Central memory CD4-positive, alpha-beta T cell (primary cell): ENCODE measurements at regions not wholly inside any gene's neighbourhood (a gene's known extent, or its start where the extent isn't known, plus 50 kb on each side); places are given as distances from the start of the nearest gene placed in this dataset.

ENCODE experiments used
- DNase-seq: peaks from one replicate; pipeline ENCODE4 v3.0.0; 2022

DNA sequence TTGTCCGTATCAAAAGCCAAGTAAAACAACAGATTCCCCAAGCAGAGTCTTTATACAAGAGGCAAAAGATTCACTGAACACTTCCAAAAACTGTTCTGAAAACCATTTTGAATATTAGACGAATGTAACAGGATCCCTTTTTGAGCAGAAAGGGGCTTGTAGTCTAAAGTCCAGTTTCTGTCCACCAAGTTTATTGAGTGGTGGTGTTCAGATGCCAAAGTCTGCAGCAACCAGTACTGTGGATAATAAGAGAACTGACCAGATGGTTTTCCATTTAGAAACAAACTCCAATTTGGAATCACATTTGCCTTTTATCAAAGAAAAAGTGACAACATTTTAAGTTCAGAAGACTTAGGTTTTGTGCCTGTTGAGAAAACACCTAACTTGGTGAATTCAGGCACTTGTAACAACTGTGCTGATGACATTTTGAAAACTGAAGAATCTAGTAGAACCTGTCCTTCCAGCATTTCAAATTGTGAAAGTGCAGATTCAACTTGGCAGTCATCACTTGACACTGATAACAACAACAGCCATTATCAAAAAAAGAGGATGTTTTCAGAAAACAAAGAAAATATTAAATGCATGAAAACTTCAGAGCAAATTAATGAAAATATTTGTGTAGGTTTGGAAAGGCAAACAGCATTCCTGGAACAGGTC lies 217.1 kb downstream of the CSNK2A3 start:
- DNase-seq = no peak

DNA sequence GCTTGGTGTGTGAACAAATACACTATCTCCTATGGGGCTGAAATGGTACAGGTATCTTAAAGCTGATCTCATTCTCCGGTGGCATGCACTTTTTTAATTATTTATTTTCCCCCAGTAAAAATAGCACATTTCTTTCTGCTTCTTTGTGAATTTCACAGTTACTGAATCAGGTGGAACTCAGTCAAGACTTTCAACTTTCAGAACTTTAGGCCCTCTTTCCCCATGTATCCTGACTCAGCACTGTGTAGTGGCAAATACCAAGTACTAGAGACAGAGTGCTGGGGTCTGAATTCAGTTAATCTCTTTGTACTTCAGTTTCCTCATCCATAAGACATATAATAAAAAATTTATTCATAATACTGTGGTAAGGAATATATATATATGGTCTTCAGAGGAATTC lies 223.9 kb downstream of the CSNK2A3 start:
- DNase-seq = no peak

DNA sequence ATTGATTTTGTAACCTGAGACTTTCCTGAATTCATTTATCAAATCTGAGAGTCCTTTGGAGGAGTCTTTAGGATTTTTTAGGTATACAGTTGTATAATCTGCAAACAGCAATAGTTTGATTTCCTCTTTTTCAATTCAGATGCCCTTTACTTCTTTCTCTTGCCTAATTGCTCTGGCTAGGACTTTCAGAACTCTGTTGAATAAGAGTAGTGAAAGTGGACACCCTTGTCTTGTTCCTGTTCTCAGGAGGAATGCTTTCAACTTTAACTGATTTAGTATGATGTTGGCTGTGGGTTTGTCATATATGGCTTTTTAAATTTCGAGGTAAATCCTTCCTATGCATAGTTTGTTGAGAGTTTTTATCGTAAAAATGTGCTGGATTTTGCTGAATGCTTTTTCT lies 227.4 kb downstream of the CSNK2A3 start:
- no peak for DNase-seq

DNA sequence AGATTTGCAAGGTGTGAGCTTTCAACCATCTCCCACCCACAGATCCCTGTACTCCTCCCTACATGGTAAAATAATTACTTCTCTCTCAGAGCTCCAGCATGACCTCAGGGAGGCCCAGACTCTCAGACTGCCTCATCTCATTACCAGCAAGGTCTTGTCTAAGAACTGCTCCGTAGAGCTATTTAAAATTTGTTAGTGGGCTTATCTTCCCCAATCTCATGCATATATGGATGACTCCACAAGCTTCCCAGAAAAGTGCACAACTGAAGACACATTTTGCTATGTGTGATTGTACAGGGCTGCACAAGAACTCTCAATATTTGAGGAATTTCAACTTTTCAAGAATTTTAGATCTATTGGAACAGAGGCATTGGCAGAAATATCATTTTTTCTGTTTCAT lies 230.3 kb downstream of the CSNK2A3 start:
- no peak for DNase-seq

DNA sequence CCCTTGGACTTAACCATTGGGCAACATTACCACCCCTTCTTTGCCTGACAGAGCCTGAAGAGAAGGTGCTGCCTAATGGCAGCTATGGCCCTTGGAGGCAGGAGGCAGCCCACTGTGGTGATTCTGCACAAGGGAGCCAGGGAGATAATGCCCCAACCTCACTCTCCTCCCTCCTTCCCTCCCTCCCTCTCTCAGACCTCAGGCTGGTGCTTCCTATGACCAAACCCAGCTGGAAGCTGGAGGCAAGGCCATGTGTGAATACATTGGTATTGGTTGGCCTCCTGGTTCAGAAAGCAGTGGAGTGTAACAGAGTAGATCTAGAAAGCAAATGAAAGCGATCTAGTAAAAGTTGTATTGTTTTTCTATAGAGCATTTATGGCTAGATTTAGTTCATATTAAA lies 233.1 kb downstream of the CSNK2A3 start:
- DNase-seq = no peak

DNA sequence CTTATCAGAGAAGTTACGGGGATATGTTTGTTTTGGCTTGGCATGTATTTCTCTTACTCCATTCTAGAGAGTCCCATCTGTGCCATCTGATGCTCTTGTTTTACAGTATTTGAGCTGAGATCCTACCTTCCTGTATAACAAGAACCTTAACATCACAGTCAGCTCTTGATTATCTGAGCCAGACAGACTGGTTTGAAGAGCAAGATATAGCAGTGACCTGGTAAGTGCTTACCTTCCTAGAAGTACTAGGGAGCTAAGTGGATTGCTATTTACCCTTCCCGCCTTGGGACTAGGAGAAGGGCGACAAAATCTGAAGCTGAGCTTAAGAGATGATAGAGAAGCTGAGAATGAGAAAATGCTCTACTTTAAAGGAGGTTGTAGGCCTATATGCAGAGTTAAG lies 235.3 kb downstream of the CSNK2A3 start:
- no peak for DNase-seq

DNA sequence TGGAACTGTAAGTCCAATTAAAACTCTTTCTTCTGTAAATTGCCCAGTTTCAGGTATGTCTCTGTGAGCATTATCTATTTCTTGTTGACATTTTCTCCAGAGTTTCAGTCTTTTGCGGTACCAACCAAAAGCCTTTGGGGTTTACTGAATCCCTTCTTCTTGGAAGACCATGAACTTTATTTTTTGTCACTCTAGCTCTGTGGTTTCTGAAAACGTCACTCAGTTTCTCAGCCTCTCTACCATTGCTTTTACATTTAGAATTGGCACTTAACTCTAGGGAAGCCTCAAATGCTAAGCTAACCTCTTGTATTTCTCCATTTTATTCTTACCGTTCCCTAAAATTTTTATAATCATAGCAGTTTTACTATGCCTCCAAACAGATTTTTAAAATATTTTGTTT lies 237.6 kb downstream of the CSNK2A3 start:
- no peak for DNase-seq

DNA sequence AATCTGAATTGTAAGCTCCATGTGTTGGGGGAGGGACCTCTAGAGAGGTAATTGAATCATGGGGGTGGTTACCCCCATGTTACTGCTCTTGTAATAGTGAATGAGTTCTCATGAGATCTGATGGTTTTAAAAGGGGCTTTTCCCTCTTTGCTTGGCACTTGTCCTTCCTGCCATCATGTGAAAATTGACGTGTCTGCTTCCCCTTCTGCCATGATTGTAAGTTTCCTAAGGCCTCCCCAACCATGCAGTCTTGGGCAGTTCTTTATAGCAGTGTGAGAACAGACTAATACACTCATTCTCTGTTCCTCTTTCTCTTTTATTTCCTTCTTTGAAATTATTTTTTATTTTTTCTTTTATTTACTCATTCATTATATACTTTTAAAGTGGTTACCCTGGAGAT lies 239.4 kb downstream of the CSNK2A3 start:
- no peak for DNase-seq

DNA sequence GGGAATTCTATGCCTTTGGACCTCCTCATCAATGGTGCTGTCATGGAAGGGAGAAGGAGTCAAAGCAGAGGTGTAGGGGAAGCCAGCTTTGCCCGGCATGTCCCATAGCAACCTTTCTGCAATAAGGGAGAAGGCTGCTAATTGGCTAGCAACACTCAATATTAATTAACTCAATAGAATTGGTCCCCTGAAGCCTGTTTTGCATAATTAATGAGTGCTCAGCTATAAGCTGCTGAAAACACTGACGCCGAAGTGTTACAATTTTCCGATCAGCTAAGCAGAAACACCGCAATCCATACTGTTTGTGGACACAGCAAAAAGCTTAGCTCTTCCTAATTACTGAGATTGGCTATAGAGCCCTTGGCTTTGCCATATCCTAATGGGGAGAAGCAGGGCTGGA lies 245.0 kb downstream of the CSNK2A3 start:
- DNase-seq = no peak

DNA sequence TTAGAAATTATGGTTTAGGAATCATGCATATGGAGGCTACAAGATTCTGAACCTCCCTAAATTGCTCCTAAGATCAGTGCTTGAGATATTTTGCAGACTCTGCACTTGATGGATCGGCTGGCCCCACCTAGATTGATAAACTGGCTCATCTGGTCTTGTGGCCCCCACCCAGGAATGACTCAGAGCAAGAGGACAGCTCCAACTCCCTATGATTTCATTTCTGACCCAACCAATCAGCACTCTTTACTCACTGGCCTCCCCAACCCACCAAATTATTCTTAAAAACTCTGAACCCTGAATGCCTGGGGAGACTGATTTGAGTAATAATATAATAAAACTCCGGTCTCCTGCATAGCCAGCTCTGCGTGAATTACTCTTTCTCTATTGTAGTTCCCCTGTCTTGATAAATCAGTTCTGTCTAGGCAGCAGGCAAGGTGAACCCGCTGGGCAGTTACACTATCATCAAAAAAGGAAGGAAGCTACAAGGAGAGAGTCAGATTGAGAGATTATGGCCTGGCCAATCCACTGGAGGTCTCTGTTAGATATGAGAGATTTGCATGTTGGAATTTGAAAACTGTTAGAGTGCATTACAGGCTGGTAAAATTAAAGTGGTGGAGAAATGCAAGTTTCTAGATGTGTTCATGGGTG lies 245.8 kb downstream of the CSNK2A3 start:
- no peak for DNase-seq

DNA sequence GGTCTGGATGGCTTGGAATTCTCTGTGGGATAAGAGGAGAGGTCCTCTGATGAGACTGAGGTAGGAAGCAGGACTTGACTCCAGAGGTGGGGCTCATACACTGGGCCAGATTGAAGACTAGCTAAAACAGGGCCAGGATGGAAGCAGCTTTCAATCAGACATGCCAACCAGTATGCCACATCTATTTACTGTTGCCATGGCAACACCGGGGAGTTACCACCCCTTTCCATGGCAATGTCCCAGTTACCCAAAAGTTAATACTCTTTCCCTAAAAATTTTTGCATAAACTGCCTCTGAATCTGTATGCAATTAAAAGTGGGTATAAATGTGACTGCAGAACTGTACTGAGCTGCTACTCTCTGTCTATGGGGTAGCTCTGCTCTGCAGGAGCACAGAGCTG lies 247.5 kb upstream of the ZBED5 start:
- DNase-seq = no peak

DNA sequence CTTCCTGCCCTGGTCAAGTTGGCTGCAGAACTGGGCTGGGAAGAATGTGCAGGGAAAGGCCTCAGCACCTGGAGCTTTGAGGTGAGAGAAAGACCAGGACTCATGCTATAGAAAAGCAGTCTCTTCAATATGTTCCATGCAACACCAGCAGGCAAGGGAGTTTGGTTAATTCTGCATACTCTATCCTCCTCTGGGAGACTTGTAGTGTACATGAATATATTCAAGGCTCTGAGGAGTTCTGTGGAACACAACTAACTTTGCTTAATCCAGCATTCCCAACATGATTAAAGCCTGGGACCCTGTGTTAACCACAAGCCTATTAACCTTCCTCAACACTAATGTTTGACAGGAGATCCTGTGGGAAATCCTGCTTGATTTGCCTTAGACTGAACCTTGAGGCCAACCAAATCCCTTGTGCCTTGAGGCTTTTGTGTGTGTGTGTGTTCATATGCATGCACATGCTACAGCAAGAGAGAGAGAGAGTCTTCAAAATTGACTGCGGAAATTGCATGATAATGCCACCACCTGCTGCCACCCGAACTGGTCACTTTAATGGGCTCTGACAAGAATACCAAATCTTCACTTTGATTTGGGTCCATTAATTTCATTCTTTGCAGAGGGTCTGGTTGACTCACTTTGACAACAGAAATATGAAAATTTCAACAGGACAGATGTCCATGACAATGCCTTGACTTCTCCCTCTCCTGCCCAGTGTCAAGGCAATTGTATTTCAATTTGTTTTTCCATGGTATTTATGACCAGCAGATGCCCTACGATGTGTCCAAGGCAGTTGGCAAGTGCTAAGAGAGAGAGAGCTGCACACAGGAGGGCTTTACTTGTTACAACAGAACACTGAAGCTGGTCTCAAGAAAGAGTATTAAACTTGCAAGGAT lies 238.2 kb upstream of the ZBED5 start:
- no peak for DNase-seq

DNA sequence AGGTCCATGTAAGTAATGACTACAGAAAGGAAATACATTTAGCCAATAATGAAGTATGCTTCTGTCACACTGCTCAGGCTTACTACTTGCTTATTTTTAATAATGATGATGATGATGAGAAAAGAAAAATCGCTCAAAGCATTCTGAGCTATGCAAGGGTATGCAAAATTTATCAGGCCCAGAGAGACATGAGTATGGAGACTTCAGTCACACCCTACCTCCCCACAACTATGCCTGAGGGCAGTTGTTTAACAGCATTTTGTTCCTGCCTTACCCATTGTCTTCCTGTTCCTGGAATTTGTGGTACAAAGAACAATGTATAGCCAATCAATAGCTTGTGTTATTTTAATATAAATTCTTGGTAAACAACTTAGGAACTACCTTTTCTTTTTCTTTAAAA lies 232.6 kb upstream of the ZBED5 start:
- DNase-seq = no peak

DNA sequence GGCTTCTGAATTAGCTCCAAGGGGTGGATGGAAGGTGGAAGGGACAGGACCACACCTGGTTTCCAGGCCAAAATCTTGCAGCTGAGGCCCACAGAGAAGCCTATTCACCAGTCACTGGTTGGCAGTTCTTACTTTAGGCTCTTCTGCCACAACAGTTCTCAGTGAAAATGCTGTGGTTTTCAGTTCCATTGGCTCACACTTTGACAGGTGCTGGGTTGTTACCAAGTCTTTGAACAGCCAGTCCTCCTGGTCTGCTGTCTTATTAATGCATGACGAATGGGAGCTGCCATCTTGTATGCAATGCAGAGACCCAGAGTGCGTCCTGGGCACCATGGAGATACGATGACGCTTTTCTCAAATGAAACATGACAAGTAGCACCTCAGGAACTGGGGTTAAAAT lies 232.0 kb upstream of the ZBED5 start:
- DNase-seq = no peak

DNA sequence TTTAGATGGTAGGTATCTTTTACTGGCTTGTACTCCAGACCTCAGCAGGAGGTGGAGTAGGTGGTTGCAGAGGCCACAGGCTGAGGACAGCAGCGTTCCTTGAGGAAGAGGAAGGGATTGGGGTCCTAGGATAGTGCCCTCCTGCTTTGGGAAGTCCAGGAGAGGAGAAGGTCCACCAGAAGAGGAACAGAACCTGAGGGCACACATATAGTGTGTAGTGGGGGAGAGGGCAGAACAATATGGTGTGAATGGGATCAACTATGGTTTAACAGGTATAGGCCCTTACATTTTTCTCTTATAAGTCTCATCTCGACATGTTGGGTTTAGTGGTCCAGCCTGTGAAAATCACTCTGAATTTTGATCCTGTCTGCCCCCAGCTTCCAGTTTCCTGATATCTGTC lies 229.1 kb upstream of the ZBED5 start:
- no peak for DNase-seq

DNA sequence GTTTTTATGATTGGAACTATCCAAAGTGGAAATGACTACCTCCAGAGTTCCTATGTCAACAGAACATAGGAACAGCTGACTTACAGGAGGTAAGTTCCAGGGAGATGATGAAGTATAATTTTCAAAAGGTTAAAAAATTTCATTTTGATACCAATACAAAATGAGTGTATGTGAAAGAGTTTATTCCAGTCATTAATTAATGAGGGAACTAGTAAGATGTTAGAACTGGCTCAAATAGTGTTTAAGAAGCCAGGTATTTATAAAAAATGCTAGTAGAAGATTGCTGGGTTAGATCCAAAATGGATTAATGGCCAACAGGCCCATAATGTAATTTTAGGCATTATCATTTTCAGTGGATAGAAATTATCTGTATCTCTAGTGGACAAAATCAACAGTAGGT lies 227.7 kb upstream of the ZBED5 start:
- DNase-seq = no peak

DNA sequence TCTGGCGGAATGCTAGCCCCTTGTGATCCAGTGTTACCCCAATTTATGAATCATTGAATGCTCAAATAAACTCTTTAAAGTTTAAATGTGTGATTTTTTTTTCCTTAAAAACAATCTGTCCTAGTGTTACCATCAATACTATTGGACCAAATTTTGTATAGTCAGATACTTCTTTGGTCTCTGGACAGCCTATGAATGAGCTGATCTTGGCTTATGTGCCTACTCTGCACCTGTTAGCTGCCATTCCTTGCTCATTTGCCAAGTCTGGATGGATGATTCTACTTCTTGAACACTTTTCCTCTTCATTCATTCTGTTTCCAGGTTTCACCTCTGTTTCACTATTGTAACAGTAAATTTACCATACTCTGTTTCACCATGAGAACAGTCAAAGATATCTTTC lies 226.5 kb upstream of the ZBED5 start:
- no peak for DNase-seq

DNA sequence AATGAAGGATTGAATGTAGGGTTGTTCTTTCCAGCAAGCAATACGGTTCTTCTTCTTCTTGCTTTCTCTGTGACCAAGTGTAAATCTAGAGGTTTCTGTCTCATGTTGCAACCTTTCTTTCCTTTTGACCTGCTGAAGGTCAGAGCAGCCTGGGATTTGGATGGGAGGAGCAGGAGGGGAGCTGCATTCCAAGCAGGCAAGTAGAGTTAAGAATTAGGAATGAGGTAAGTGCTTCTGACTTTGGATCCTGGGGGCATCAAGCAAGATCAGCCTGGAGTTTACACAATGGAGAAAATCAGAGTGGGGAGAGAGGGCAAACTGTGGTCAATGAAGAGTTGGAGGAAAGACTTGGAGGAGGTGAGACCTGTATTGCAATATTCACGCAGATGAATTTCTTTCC lies 225.6 kb upstream of the ZBED5 start:
- no peak for DNase-seq

DNA sequence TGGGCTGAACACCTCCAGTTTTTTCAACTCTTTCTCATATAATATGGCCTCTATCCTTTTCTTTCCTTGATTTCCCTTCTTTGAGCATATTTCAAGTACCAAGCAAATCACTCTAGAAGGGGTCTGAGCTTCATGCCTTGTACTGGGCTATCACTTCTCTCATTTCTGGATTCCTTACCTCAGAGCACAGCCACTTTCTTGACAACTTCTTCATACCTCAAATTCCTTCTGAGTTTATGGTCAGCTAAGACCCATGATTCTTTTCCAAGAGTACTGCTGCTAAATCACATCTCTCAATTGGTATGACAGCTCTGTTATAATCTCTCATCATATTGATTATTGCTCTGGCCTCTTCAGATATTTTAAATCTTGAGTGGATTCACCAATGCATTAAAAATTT lies 224.8 kb upstream of the ZBED5 start:
- DNase-seq = no peak

DNA sequence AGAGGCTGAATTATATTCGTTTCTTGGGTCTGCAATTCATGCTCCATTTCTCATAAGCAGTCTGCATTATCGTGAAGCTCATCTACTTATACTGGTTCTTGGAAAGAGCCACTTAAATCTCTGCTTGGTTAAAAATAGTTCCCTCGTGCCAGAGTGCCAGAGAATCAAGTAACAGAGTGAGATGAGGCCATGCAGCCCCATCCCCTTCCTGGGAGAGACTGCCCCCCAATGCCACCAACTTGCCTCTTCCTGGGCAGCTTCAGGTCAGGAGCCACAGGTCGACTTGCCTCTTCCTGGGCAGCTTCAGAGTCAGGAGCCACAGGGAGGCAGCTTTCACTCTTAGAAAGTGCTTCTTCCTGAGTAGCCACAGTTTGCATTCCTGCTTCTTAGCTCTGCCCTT lies 223.9 kb upstream of the ZBED5 start:
- no peak for DNase-seq

DNA sequence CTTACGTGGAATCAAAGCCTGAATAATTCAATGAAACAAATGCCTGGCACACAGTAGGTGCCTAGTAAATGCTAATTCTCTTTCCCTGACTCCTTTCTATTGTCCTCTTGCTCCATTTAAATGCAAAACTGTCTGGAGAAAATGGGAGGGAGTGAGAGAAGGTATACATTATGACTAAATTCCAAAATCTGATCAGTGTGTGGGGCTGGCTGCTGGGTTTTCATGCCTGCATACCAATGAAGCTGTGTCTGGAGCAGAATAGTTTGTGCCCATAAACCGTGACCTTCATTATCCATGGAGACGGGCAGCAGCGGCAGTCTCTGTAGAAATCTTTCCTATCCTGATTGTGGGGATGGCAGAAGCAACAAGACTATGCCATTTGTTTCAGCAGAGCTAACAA lies 223.4 kb upstream of the ZBED5 start:
- DNase-seq = no peak

DNA sequence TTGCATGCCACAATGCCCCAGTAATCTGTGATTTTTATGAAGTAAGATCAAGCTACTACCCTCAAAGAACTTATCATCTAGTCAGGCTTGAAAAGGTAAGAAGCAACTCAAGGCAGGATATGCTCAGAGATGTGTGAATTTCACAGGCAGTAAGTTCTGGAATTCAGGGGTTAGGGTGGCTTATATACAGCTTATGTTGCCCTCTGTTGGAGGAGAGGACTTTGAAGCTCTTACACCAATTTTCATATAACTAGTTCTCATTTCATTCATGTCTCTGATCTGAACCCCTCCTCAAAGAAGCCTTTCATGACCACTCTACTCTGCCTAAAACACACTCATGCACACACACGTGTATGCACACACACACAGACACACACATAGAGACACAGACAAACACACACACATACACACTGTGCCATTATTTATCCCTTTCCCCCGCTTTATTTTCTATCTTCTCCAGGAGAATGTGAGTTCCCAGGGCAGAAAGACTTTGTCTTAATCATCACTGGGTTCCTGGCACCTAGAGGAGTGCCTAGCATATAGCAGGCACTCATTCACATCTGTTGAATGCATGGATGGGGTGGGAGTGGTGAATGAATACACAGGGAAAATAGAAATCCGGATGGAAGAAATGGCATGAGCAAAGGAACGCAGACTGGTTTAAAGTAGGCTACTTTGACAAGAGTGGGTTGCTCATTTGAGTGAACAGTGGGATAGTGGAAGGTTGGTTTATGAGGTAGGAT lies 220.7 kb upstream of the ZBED5 start:
- no peak for DNase-seq

DNA sequence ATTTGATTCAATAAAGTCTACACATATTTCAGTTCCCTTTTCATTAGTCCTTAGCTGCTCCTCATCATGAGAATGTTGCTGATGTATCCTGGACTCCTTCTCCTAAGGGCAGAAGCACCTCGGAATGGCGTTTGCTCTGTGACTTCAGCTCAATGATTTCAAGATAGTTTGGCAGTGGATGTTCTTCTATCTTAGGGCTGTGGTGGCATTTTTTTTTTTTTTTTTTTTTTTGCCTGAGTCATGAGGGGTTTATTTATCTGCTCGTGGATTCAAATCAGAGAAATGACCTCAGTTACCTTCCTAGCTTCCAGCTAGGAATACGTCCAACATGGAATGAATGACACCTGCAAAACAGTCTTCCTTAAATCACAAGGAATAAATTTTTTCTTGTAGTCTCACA lies 220.0 kb upstream of the ZBED5 start:
- no peak for DNase-seq
